GM23338 (cell line): ENCODE measurements at regions not wholly inside any gene's neighbourhood (a gene's known extent, or its start where the extent isn't known, plus 50 kb on each side); places are given as distances from the start of the nearest gene placed in this dataset.

Experiments used
- ATAC-seq: fragments of 200-7000 bp; cut with Tn5 transposase; 3 replicates; pipeline ENCODE4 v1.9.1; 2020
- DNase-seq: peaks from one replicate; pipeline ENCODE4 v3.0.0-alpha.2; 2015; ENCODE audit warnings: low spot score
- H2AFZ ChIP-seq: fragments of 200-600 bp; sonication (generic); 2 replicates; pipeline ENCODE4 v1.8.0; 2016; ENCODE audit warnings: antibody characterized with exemption, mild to moderate bottlenecking, moderate library complexity
- H3F3A ChIP-seq: fragments of 200-600 bp; sonication (generic); replicated peaks from 2 replicates; pipeline ENCODE4 v1.8.0; 2017; ENCODE audit warnings: antibody characterized with exemption, mixed run types, low read depth
- H3K27ac ChIP-seq: fragments of 200-600 bp; sonication (generic); 2 replicates; pipeline ENCODE4 v1.6.1; 2016; ENCODE audit warnings: low read depth
- H3K27me3 ChIP-seq: fragments of 200-600 bp; sonication (generic); 2 replicates; pipeline ENCODE4 v1.8.0; 2016; ENCODE audit warnings: mild to moderate bottlenecking, mixed run types, moderate library complexity; ENCODE audit not compliant: insufficient read depth
- H3K36me3 ChIP-seq: fragments of 200-600 bp; sonication (generic); 2 replicates; pipeline ENCODE4 v1.8.0; 2016; ENCODE audit warnings: mild to moderate bottlenecking; ENCODE audit not compliant: insufficient read depth
- H3K4me1 ChIP-seq: fragments of 200-600 bp; sonication (generic); 2 replicates; pipeline ENCODE4 v1.8.0; 2016; ENCODE audit warnings: mild to moderate bottlenecking, moderate library complexity; ENCODE audit not compliant: insufficient read depth
- H3K4me2 ChIP-seq: fragments of 200-600 bp; sonication (generic); 2 replicates; pipeline ENCODE4 v1.7.1; 2017; ENCODE audit warnings: mixed run types
- H3K4me3 ChIP-seq: fragments of 200-600 bp; sonication (generic); 2 replicates; pipeline ENCODE4 v1.6.1; 2016; ENCODE audit warnings: mixed run types
- H3K79me2 ChIP-seq: fragments of 200-600 bp; sonication (generic); replicated peaks from 2 replicates; pipeline ENCODE4 v1.8.0; 2017; ENCODE audit warnings: mild to moderate bottlenecking; ENCODE audit not compliant: insufficient read depth
- H3K9me2 ChIP-seq: fragments of 200-600 bp; sonication (generic); 2 replicates; pipeline ENCODE4 v1.8.0; 2017; ENCODE audit not compliant: insufficient read depth
- H4K20me1 ChIP-seq: fragments of 200-600 bp; sonication (generic); replicated peaks from 2 replicates; pipeline ENCODE4 v1.8.0; 2017; ENCODE audit warnings: mild to moderate bottlenecking; ENCODE audit not compliant: insufficient read depth
- H3K27ac Mint-ChIP-seq: 2 replicates; pipeline ENCODE4 v1.8.0; 2020; ENCODE audit warnings: inconsistent platforms, mild to moderate bottlenecking, moderate library complexity, mixed read lengths
- H3K27me3 Mint-ChIP-seq: 3 replicates; pipeline ENCODE4 v1.8.0; 2022; ENCODE audit warnings: low read depth, mild to moderate bottlenecking, moderate library complexity, mixed read lengths, inconsistent platforms; ENCODE audit not compliant: insufficient read depth, poor library complexity
- H3K36me3 Mint-ChIP-seq: 3 replicates; pipeline ENCODE4 v1.8.0; 2021; ENCODE audit warnings: low read depth, mild to moderate bottlenecking, inconsistent platforms, moderate library complexity, mixed read lengths
- H3K4me1 Mint-ChIP-seq: 3 replicates; pipeline ENCODE4 v1.8.0; 2020; ENCODE audit warnings: mild to moderate bottlenecking, inconsistent platforms, mixed read lengths
- H3K4me3 Mint-ChIP-seq: 3 replicates; pipeline ENCODE4 v1.8.0; 2021; ENCODE audit warnings: moderate library complexity, mild to moderate bottlenecking, inconsistent platforms, mixed read lengths
- H3K9me3 Mint-ChIP-seq: 3 replicates; pipeline ENCODE4 v1.8.0; 2020; ENCODE audit warnings: moderate library complexity, mild to moderate bottlenecking, inconsistent platforms, mixed read lengths
- EZH2 ChIP-seq: fragments of 200-600 bp; sonication (generic); IDR thresholded peaks from one replicate; pipeline ENCODE4 v1.8.0; 2017; ENCODE audit warnings: antibody characterized with exemption, mild to moderate bottlenecking, low read depth; ENCODE audit not compliant: unreplicated experiment
- EZH2phosphoT487 ChIP-seq: fragments of 200-600 bp; sonication (generic); IDR thresholded peaks from one replicate; pipeline ENCODE4 v1.8.1; 2018; ENCODE audit warnings: antibody characterized with exemption; ENCODE audit not compliant: unreplicated experiment
- JUNB ChIP-seq: IDR thresholded peaks from one replicate; pipeline ENCODE4 v1.6.1; 2016; ENCODE audit warnings: antibody characterized with exemption; ENCODE audit not compliant: unreplicated experiment
- NANOG ChIP-seq: IDR thresholded peaks from 2 replicates; pipeline ENCODE4 v1.6.1; 2016; ENCODE audit warnings: antibody characterized with exemption, borderline replicate concordance
- REST ChIP-seq: IDR thresholded peaks from one replicate; pipeline ENCODE4 v1.6.1; 2018; ENCODE audit warnings: antibody characterized with exemption; ENCODE audit not compliant: unreplicated experiment
- STAT1 ChIP-seq: IDR thresholded peaks from one replicate; pipeline ENCODE4 v1.6.1; 2016; ENCODE audit warnings: antibody characterized with exemption; ENCODE audit not compliant: unreplicated experiment
- ZNF114 ChIP-seq: fragments of 250-450 bp; sonication (Bioruptor Pico); IDR thresholded peaks from 2 replicates; pipeline ENCODE4 v1.5.0; 2020; ENCODE audit warnings: mild to moderate bottlenecking, moderate library complexity
- ZNF331 ChIP-seq: fragments of 250-450 bp; sonication (Bioruptor Pico); IDR thresholded peaks from 2 replicates; pipeline ENCODE4 v1.5.0; 2020; ENCODE audit warnings: low read depth, mild to moderate bottlenecking, moderate library complexity
- TF ChIP-seq, protein P1 (sequence below), 2 experiments: fragments of 200-600 bp in 1 of 2; sonication (generic) in 1 of 2; conservative IDR thresholded peaks; 2 replicates each; pipeline versions ENCODE4 v1.5.1 to v1.6.1; 2016 to 2017; ENCODE audit warnings: antibody characterized with exemption in 2 of 2, low read depth in 2 of 2, mild to moderate bottlenecking in 2 of 2, moderate library complexity in 1 of 2

GRCh38 chr2:236748385-236748784 lies 178.8 kb downstream of the ACKR3 start:
- H2AFZ ChIP-seq: no peak overlapping the region
- no peak for ATAC-seq

GRCh38 chr2:236748801-236749200 lies 179.2 kb downstream of the ACKR3 start:
- ATAC-seq (peak; percentile 65), DNase-seq (peak; percentile 19)
- Mint-ChIP-seq H3K9me3 (peaks cover 4% of the 10 kb centered on the region; the same call in 1 of the 3 replicates), H3K4me1 (peaks cover 41% of the 10 kb centered on the region), H3K36me3 (no peaks in the 10 kb centered on the region; the same call in 2 of the 3 replicates), H3K4me3 (no peak overlapping the region), H3K27me3 (peaks cover 7% of the 10 kb centered on the region), H3K27ac (no peak overlapping the region)
- H4K20me1 ChIP-seq: no peaks in the 10 kb centered on the region
- H2AFZ ChIP-seq: no peak overlapping the region
- H3K4me2 ChIP-seq: no peak overlapping the region
- no peaks in the 10 kb centered on the region for H3K79me2 ChIP-seq
- H3K27ac ChIP-seq: no peak overlapping the region
- H3K4me1 ChIP-seq: peaks cover 12% of the 10 kb centered on the region
- H3K27me3 ChIP-seq: no peaks in the 10 kb centered on the region
- H3K4me3 ChIP-seq: no peak overlapping the region
- no peaks in the 10 kb centered on the region for H3F3A ChIP-seq
- H3K36me3 ChIP-seq: no peaks in the 10 kb centered on the region
- no peaks in the 10 kb centered on the region; the same call in 1 of the 2 replicates for H3K9me2 ChIP-seq
- no peak for TF ChIP-seq REST
- no peak for TF ChIP-seq NANOG
- TF ChIP-seq ZNF114: no peak
- no peak for TF ChIP-seq EZH2
- no peak for TF ChIP-seq STAT1
- no peak for TF ChIP-seq ZNF331 (CRISPR knock-in tag)

More at GRCh38 chr2:236748385-236748784, 178.8 kb downstream of the ACKR3 start:
- H4K20me1 ChIP-seq: no peaks in the 10 kb centered on the region
- Mint-ChIP-seq H3K4me1 (peaks cover 41% of the 10 kb centered on the region), H3K9me3 (peaks cover 4% of the 10 kb centered on the region; the same call in 1 of the 3 replicates), H3K27ac (no peak overlapping the region), H3K36me3 (no peaks in the 10 kb centered on the region; the same call in 2 of the 3 replicates), H3K27me3 (peaks cover 7% of the 10 kb centered on the region), H3K4me3 (no peak overlapping the region)
- H3K4me2 ChIP-seq: no peak overlapping the region
- no peaks in the 10 kb centered on the region for H3K79me2 ChIP-seq
- H3K9me2 ChIP-seq: no peaks in the 10 kb centered on the region; the same call in 1 of the 2 replicates
- TF ChIP-seq REST (no peak), EZH2 (no peak), NANOG (no peak), JUNB (no peak), EZH2phosphoT487 (no peak)
- TF ChIP-seq, protein P1, sequence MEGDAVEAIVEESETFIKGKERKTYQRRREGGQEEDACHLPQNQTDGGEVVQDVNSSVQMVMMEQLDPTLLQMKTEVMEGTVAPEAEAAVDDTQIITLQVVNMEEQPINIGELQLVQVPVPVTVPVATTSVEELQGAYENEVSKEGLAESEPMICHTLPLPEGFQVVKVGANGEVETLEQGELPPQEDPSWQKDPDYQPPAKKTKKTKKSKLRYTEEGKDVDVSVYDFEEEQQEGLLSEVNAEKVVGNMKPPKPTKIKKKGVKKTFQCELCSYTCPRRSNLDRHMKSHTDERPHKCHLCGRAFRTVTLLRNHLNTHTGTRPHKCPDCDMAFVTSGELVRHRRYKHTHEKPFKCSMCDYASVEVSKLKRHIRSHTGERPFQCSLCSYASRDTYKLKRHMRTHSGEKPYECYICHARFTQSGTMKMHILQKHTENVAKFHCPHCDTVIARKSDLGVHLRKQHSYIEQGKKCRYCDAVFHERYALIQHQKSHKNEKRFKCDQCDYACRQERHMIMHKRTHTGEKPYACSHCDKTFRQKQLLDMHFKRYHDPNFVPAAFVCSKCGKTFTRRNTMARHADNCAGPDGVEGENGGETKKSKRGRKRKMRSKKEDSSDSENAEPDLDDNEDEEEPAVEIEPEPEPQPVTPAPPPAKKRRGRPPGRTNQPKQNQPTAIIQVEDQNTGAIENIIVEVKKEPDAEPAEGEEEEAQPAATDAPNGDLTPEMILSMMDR (conservative IDR thresholded peaks at IDR 0.05; ENCODE audit: low read depth in 2 of 2): no peak
- no peaks in the 10 kb centered on the region for H3K27me3 ChIP-seq
- no peaks in the 10 kb centered on the region for H3K36me3 ChIP-seq
- no peaks in the 10 kb centered on the region for H3F3A ChIP-seq
- no peak overlapping the region for H3K27ac ChIP-seq
- peaks cover 12% of the 10 kb centered on the region for H3K4me1 ChIP-seq
- H3K4me3 ChIP-seq: no peak overlapping the region
- no peak for DNase-seq
